H1 (cell line): ENCODE measurements at regions not wholly inside any gene's neighbourhood (a gene's known extent, or its start where the extent isn't known, plus 50 kb on each side); places are given as distances from the start of the nearest gene placed in this dataset.

Experiments used
- GABPA ChIP-seq: IDR thresholded peaks from 2 replicates; pipeline ENCODE4 v1.6.1; 2011; ENCODE audit warnings: mild to moderate bottlenecking, low read length, moderate library complexity, borderline replicate concordance; ENCODE audit not compliant: insufficient read depth
- POLR2A ChIP-seq, 2 experiments: IDR thresholded peaks; 1 replicate in 1 of 2; 2 replicates in 1 of 2; pipeline ENCODE4 v1.6.1; 2011; ENCODE audit warnings: low read depth in 2 of 2, low read length in 2 of 2, mild to moderate bottlenecking in 2 of 2; ENCODE audit errors: control extremely low read depth in 1 of 2

DNA sequence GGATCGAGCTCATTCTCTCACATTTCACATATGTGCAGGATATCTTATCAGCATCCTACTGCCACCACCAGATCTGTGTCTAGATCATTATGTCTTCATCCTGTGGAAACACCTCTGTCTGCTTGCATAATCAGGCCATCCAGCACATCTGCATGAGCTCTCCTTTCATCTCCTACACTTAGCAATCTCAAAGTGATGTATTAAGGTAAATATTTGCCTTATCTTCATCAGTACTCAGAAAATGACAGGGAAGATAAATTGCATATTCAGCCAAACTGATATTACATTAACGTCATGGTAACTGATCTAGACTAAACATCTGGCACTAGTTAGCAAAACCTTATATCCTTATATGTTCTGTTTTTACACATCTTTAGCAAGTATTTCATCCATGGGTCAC lies 207.3 kb upstream of the PABPC4L start (continued):
- TF ChIP-seq GABPA (no peak), POLR2A (IDR thresholded peaks at IDR 0.05; ENCODE audit: control extremely low read depth in 1 of 2, low read depth in 2 of 2, low read length in 2 of 2) (no peak)
